ENCODE measurements at regions not wholly inside any gene's neighbourhood (a gene's known extent, or its start where the extent isn't known, plus 50 kb on each side); places are given as distances from the start of the nearest gene placed in this dataset.

- Mint-ChIP-seq H3K27me3 (ENCODE audit: unreplicated experiment) (peaks cover 2% of the 10 kb centered on the region), H3K4me1 (ENCODE audit: unreplicated experiment) (no peaks in the 10 kb centered on the region), H3K27ac (ENCODE audit: unreplicated experiment) (no peak overlapping the region), H3K36me3 (ENCODE audit: low read depth, unreplicated experiment) (no peaks in the 10 kb centered on the region), H3K4me3 (ENCODE audit: unreplicated experiment) (no peak overlapping the region), H3K9me3 (ENCODE audit: unreplicated experiment) (no peaks in the 10 kb centered on the region)
- DNase-seq (ENCODE audit: low spot score), result no peak
- TF ChIP-seq CTCF (IDR thresholded peaks at IDR 0.05; ENCODE audit: unreplicated experiment), result no peak
These were observed 144.4 kb upstream of the USP24 start for GRCh38 chr1:55359611-55360010.

GRCh38 chr1:55358581-55358980 lies 143.4 kb upstream of the USP24 start:
- Mint-ChIP-seq H3K4me1 (ENCODE audit: unreplicated experiment) (no peaks in the 10 kb centered on the region), H3K27ac (ENCODE audit: unreplicated experiment) (no peak overlapping the region), H3K9me3 (ENCODE audit: unreplicated experiment) (no peaks in the 10 kb centered on the region), H3K27me3 (ENCODE audit: unreplicated experiment) (peaks cover 2% of the 10 kb centered on the region), H3K36me3 (ENCODE audit: low read depth, unreplicated experiment) (no peaks in the 10 kb centered on the region), H3K4me3 (ENCODE audit: unreplicated experiment) (no peak overlapping the region)
- no peak for TF ChIP-seq CTCF (IDR thresholded peaks at IDR 0.05; ENCODE audit: unreplicated experiment)
- DNase-seq (ENCODE audit: low spot score), result no peak

GRCh38 chr1:55355549-55355948 lies 140.4 kb upstream of the USP24 start:
- Mint-ChIP-seq H3K4me1 (ENCODE audit: unreplicated experiment) (no peaks in the 10 kb centered on the region), H3K27ac (ENCODE audit: unreplicated experiment) (no peak overlapping the region), H3K36me3 (ENCODE audit: low read depth, unreplicated experiment) (no peaks in the 10 kb centered on the region), H3K27me3 (ENCODE audit: unreplicated experiment) (no peaks in the 10 kb centered on the region), H3K4me3 (ENCODE audit: unreplicated experiment) (no peak overlapping the region), H3K9me3 (ENCODE audit: unreplicated experiment) (no peaks in the 10 kb centered on the region)
- no peak for DNase-seq (ENCODE audit: low spot score)
- TF ChIP-seq CTCF (IDR thresholded peaks at IDR 0.05; ENCODE audit: unreplicated experiment), result no peak

- no peak for TF ChIP-seq CTCF (IDR thresholded peaks at IDR 0.05; ENCODE audit: unreplicated experiment)
- peaks cover 4% of the 10 kb centered on the region for H3K27me3 Mint-ChIP-seq (ENCODE audit: unreplicated experiment)
- H3K4me1 Mint-ChIP-seq (ENCODE audit: unreplicated experiment), result no peaks in the 10 kb centered on the region
- H3K4me3 Mint-ChIP-seq (ENCODE audit: unreplicated experiment), result no peak overlapping the region
- no peaks in the 10 kb centered on the region for H3K9me3 Mint-ChIP-seq (ENCODE audit: unreplicated experiment)
- H3K27ac Mint-ChIP-seq (ENCODE audit: unreplicated experiment), result no peak overlapping the region
- H3K36me3 Mint-ChIP-seq (ENCODE audit: low read depth, unreplicated experiment), result no peaks in the 10 kb centered on the region
- no peak for DNase-seq (ENCODE audit: low spot score)
These were observed 138.8 kb upstream of the USP24 start for GRCh38 chr1:55353707-55354620.

GRCh38 chr1:55352811-55353180 lies 137.6 kb upstream of the USP24 start:
- Mint-ChIP-seq H3K4me1 (ENCODE audit: unreplicated experiment) (no peaks in the 10 kb centered on the region), H3K4me3 (ENCODE audit: unreplicated experiment) (no peak overlapping the region), H3K27me3 (ENCODE audit: unreplicated experiment) (peaks cover 7% of the 10 kb centered on the region), H3K36me3 (ENCODE audit: low read depth, unreplicated experiment) (no peaks in the 10 kb centered on the region), H3K27ac (ENCODE audit: unreplicated experiment) (no peak overlapping the region), H3K9me3 (ENCODE audit: unreplicated experiment) (no peaks in the 10 kb centered on the region)
- TF ChIP-seq CTCF (IDR thresholded peaks at IDR 0.05; ENCODE audit: unreplicated experiment), result no peak
- no peak for DNase-seq (ENCODE audit: low spot score)

All from endothelial cell (in vitro differentiated cells).